SK-N-SH treated with all-trans-retinoic acid at 6 μM for 48 hours (cell line): ENCODE measurements at regions not wholly inside any gene's neighbourhood (a gene's known extent, or its start where the extent isn't known, plus 50 kb on each side); places are given as distances from the start of the nearest gene placed in this dataset.

Experiments
- ATAC-seq: fragments of 200-7000 bp; cut with Tn5 transposase; 3 replicates; pipeline ENCODE4 v1.9.1; 2020; ENCODE audit warnings: mild to moderate bottlenecking, moderate library complexity
- ARNTL ChIP-seq: fragments of 450-650 bp; formaldehyde crosslinking; IDR thresholded peaks from 2 replicates; pipeline ENCODE4 v1.5.0; 2020; ENCODE audit warnings: low read depth, mild to moderate bottlenecking, moderate library complexity, borderline replicate concordance
- BACH2 ChIP-seq: fragments of 250-450 bp; sonication (Bioruptor Pico); IDR thresholded peaks from 2 replicates; pipeline ENCODE4 v1.9.0; 2021; ENCODE audit warnings: mild to moderate bottlenecking, borderline replicate concordance
- CREB5 ChIP-seq: fragments of 250-450 bp; sonication (Bioruptor Pico); IDR thresholded peaks from 2 replicates; pipeline ENCODE4 v1.5.1; 2020; ENCODE audit warnings: low read depth, mild to moderate bottlenecking, moderate library complexity
- CSDC2 ChIP-seq: fragments of 250-450 bp; sonication (Bioruptor Pico); IDR thresholded peaks from 2 replicates; pipeline ENCODE4 v1.5.0; 2020; ENCODE audit warnings: mild to moderate bottlenecking, moderate library complexity
- CSRNP3 ChIP-seq: fragments of 250-450 bp; sonication (Bioruptor Pico); IDR thresholded peaks from 2 replicates; pipeline ENCODE4 v1.5.1; 2021; ENCODE audit warnings: mild to moderate bottlenecking, moderate library complexity
- ESRRG ChIP-seq: fragments of 250-450 bp; sonication (Bioruptor Pico); IDR thresholded peaks from 2 replicates; pipeline ENCODE4 v1.6.1; 2021; ENCODE audit warnings: mild to moderate bottlenecking
- GLIS3 ChIP-seq: fragments of 250-450 bp; sonication (Bioruptor Pico); IDR thresholded peaks from 2 replicates; pipeline ENCODE4 v1.5.0; 2020; ENCODE audit warnings: mild to moderate bottlenecking, moderate library complexity
- ISL1 ChIP-seq: fragments of 250-450 bp; sonication (Bioruptor Pico); IDR thresholded peaks from 2 replicates; pipeline ENCODE4 v2.1.2; 2022; ENCODE audit warnings: mild to moderate bottlenecking, moderate library complexity
- OSR1 ChIP-seq: fragments of 250-450 bp; sonication (Bioruptor Pico); IDR thresholded peaks from 2 replicates; pipeline ENCODE4 v1.8.0; 2022; ENCODE audit warnings: moderate library complexity, mild to moderate bottlenecking, inconsistent platforms
- PATZ1 ChIP-seq: fragments of 250-450 bp; sonication (Bioruptor Pico); IDR thresholded peaks from 2 replicates; pipeline ENCODE4 v1.8.0; 2020; ENCODE audit warnings: mild to moderate bottlenecking, moderate library complexity, borderline replicate concordance
- POU6F1 ChIP-seq: fragments of 250-450 bp; sonication (Bioruptor Pico); IDR thresholded peaks from 2 replicates; pipeline ENCODE4 v1.8.0; 2021; ENCODE audit warnings: low read depth, mild to moderate bottlenecking, moderate library complexity, borderline replicate concordance
- PPARA ChIP-seq: fragments of 250-450 bp; sonication (Bioruptor Pico); IDR thresholded peaks from 2 replicates; pipeline ENCODE4 v1.5.0; 2020; ENCODE audit warnings: mild to moderate bottlenecking, borderline replicate concordance
- RARB ChIP-seq: fragments of 250-450 bp; sonication (Bioruptor Pico); IDR thresholded peaks from 2 replicates; pipeline ENCODE4 v1.8.0; 2021; ENCODE audit warnings: mild to moderate bottlenecking, moderate library complexity
- SNAI2 ChIP-seq: fragments of 250-450 bp; sonication (Bioruptor Pico); IDR thresholded peaks from 2 replicates; pipeline ENCODE4 v1.5.0; 2020; ENCODE audit warnings: mild to moderate bottlenecking, moderate library complexity
- TCF4 ChIP-seq: fragments of 250-450 bp; sonication (Bioruptor Pico); IDR thresholded peaks from 2 replicates; pipeline ENCODE4 v1.8.0; 2021; ENCODE audit warnings: mild to moderate bottlenecking, moderate library complexity, borderline replicate concordance
- TOX ChIP-seq: fragments of 250-450 bp; sonication (Bioruptor Pico); IDR thresholded peaks from 2 replicates; pipeline ENCODE4 v1.8.0; 2021; ENCODE audit warnings: mild to moderate bottlenecking, moderate library complexity, borderline replicate concordance
- ZC3H10 ChIP-seq: fragments of 250-450 bp; sonication (Bioruptor Pico); IDR thresholded peaks from 2 replicates; pipeline ENCODE4 v1.5.1; 2021; ENCODE audit warnings: mild to moderate bottlenecking, moderate library complexity
- ZFP3 ChIP-seq: fragments of 250-450 bp; sonication (Bioruptor Pico); IDR thresholded peaks from 2 replicates; pipeline ENCODE4 v1.5.0; 2020; ENCODE audit warnings: mild to moderate bottlenecking, moderate library complexity
- ZFP30 ChIP-seq: fragments of 450-650 bp; formaldehyde crosslinking; IDR thresholded peaks from 2 replicates; pipeline ENCODE4 v1.5.0; 2022; ENCODE audit warnings: mild to moderate bottlenecking, moderate library complexity
- ZNF565 ChIP-seq: fragments of 450-650 bp; formaldehyde crosslinking; conservative IDR thresholded peaks from 2 replicates; pipeline ENCODE4 v1.5.0; 2020; ENCODE audit warnings: low read depth, mild to moderate bottlenecking, moderate library complexity
- ZNF70 ChIP-seq: fragments of 450-650 bp; formaldehyde crosslinking; IDR thresholded peaks from 2 replicates; pipeline ENCODE4 v1.5.0; 2020; ENCODE audit warnings: mild to moderate bottlenecking, moderate library complexity
- ZNF8 ChIP-seq: fragments of 450-650 bp; formaldehyde crosslinking; IDR thresholded peaks from 2 replicates; pipeline ENCODE4 v1.5.0; 2020; ENCODE audit warnings: mild to moderate bottlenecking, moderate library complexity
- TF ChIP-seq, protein P1 (sequence below): fragments of 250-450 bp; sonication (Bioruptor Pico); IDR thresholded peaks from 2 replicates; pipeline ENCODE4 v1.5.0; 2020; ENCODE audit warnings: mild to moderate bottlenecking, moderate library complexity

GRCh38 chr13:40465015-40465390 lies 201.4 kb downstream of the FOXO1 start:
- no peak for ATAC-seq
- TF ChIP-seq ARNTL (no peak), ZC3H10 (CRISPR knock-in tag) (no peak), ISL1 (CRISPR knock-in tag) (no peak), CSDC2 (CRISPR knock-in tag) (no peak), BACH2 (CRISPR knock-in tag) (no peak), RARB (no peak), ZNF70 (CRISPR knock-in tag) (no peak), ZFP30 (CRISPR knock-in tag) (no peak), ZFP3 (CRISPR knock-in tag) (no peak), PPARA (no peak), CSRNP3 (CRISPR knock-in tag) (no peak), SNAI2 (no peak), ZNF565 (CRISPR knock-in tag) (no peak), ZNF8 (CRISPR knock-in tag) (no peak), TOX (CRISPR knock-in tag) (no peak), TCF4 (no peak), ESRRG (no peak), PATZ1 (CRISPR knock-in tag) (no peak)
- TF ChIP-seq, protein P1, sequence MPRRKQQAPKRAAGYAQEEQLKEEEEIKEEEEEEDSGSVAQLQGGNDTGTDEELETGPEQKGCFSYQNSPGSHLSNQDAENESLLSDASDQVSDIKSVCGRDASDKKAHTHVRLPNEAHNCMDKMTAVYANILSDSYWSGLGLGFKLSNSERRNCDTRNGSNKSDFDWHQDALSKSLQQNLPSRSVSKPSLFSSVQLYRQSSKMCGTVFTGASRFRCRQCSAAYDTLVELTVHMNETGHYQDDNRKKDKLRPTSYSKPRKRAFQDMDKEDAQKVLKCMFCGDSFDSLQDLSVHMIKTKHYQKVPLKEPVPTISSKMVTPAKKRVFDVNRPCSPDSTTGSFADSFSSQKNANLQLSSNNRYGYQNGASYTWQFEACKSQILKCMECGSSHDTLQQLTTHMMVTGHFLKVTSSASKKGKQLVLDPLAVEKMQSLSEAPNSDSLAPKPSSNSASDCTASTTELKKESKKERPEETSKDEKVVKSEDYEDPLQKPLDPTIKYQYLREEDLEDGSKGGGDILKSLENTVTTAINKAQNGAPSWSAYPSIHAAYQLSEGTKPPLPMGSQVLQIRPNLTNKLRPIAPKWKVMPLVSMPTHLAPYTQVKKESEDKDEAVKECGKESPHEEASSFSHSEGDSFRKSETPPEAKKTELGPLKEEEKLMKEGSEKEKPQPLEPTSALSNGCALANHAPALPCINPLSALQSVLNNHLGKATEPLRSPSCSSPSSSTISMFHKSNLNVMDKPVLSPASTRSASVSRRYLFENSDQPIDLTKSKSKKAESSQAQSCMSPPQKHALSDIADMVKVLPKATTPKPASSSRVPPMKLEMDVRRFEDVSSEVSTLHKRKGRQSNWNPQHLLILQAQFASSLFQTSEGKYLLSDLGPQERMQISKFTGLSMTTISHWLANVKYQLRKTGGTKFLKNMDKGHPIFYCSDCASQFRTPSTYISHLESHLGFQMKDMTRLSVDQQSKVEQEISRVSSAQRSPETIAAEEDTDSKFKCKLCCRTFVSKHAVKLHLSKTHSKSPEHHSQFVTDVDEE: no peak

GRCh38 chr13:40466272-40466671 lies 200.2 kb downstream of the FOXO1 start:
- TF ChIP-seq, protein P1: no peak
- TF ChIP-seq TOX (CRISPR knock-in tag) (no peak), CSRNP3 (CRISPR knock-in tag) (no peak), ZNF8 (CRISPR knock-in tag) (no peak), OSR1 (CRISPR knock-in tag) (no peak), ARNTL (no peak), ZNF70 (CRISPR knock-in tag) (no peak), ISL1 (CRISPR knock-in tag) (no peak), ZFP30 (CRISPR knock-in tag) (no peak), PPARA (no peak), POU6F1 (no peak), ZNF565 (CRISPR knock-in tag) (no peak), CSDC2 (CRISPR knock-in tag) (no peak), ZC3H10 (CRISPR knock-in tag) (no peak), GLIS3 (CRISPR knock-in tag) (no peak), ESRRG (no peak), CREB5 (CRISPR knock-in tag) (no peak), SNAI2 (no peak), ZFP3 (CRISPR knock-in tag) (no peak)
- TF ChIP-seq, all 23 proteins: peak for 0
- ATAC-seq: no peak
